H1 (cell line): ENCODE measurements at regions not wholly inside any gene's neighbourhood (a gene's known extent, or its start where the extent isn't known, plus 50 kb on each side); places are given as distances from the start of the nearest gene placed in this dataset.

Source experiments
- CBX5 ChIP-seq: fragments of 300-800, 300-1000 bp; sonication (generic); IDR thresholded peaks from 2 replicates; pipeline ENCODE4 v1.7.1; 2016; ENCODE audit warnings: antibody characterized with exemption, low read length, low read depth
- JUND ChIP-seq: IDR thresholded peaks from 2 replicates; pipeline ENCODE4 v1.6.1; 2011; ENCODE audit warnings: mild to moderate bottlenecking, improper control_type of control experiment, low read length
- SUZ12 ChIP-seq: fragments of 200-600 bp; sonication (generic); IDR thresholded peaks from 2 replicates; pipeline ENCODE4 v1.6.1; 2012; ENCODE audit warnings: mild to moderate bottlenecking, inconsistent platforms, low read length, moderate library complexity, mixed read lengths
- TAF7 ChIP-seq: optimal IDR thresholded peaks from 2 replicates; pipeline ENCODE3; 2011; ENCODE audit warnings: low read depth, mild to moderate bottlenecking, inconsistent platforms, low read length, moderate library complexity, borderline replicate concordance
- TCF12 ChIP-seq: IDR thresholded peaks from 2 replicates; pipeline ENCODE4 v1.6.1; 2011; ENCODE audit warnings: low read depth, mild to moderate bottlenecking, low read length
- YY1 ChIP-seq: IDR thresholded peaks from 2 replicates; pipeline ENCODE4 v1.6.1; 2011; ENCODE audit warnings: low read depth, mild to moderate bottlenecking, low read length

DNA sequence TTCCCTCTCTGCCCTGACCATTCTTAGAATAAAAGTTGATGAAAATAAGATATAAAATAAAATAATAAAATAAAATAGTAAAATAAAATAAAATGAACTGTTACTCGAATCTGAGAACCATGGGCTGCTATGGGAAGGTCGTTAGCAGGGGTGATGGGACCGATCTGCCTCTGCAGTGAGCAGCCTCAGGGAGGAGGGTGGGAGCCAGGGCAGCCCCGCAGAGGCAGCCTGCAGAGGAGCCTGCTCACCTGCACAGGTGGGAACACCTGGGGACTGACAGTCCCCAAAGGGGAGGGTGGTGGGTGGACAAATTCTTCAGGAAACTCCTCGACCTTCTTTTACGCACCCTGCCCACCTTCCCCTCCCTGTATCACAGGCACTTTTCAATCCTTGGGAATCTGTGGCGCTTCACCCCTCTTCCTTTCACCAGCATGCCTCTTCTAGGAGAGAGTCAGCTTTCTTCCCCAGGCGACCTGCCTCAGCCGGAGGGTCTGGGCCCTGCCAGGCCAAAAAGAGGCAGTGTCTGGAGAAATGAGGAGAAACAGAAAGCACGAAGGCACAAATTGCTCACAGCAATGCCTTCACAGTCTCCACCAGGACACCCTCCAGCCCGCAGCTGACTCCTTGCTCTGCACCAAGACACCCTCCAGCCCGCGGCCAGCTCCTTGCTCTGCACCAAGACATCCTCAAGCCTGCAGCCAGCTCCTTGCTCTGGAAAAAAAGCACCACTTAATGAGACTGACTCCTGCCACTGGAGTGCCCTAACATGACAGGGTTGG, 368.4 kb upstream of the SHH start (continued):
- TF ChIP-seq CBX5 (no peak), SUZ12 (no peak), TCF12 (no peak), JUND (no peak), YY1 (no peak), TAF7 (no peak)
